Calu3 (cell line): ENCODE measurements at regions not wholly inside any gene's neighbourhood (a gene's known extent, or its start where the extent isn't known, plus 50 kb on each side); places are given as distances from the start of the nearest gene placed in this dataset.
A peak's percentile ranks its signal among the peaks of the same experiment; 100 is the strongest.

Experiments
- BruUV-seq: library from RNA; stranded (reverse); fragments of 400-500 nt; replicated peaks from 2 replicates; lab custom pipeline; 2021; lab: Mats Ljungman, UMichigan
- CTCF ChIA-PET: fragments of 300-600 bp; sonication (Branson Sonifier 250); formaldehyde crosslinking; loops from one replicate; lab custom pipeline; 2022; ENCODE audit warnings: antibody characterized with exemption; lab: Charles Lee
- DNase-seq: peaks from one replicate; pipeline ENCODE4 v3.0.0; 2022
- H3K27ac Mint-ChIP-seq: one replicate; pipeline ENCODE4 v1.8.0; 2022; ENCODE audit warnings: mixed read lengths; ENCODE audit not compliant: unreplicated experiment
- H3K27me3 Mint-ChIP-seq: one replicate; pipeline ENCODE4 v1.8.0; 2022; ENCODE audit warnings: mixed read lengths; ENCODE audit not compliant: unreplicated experiment
- H3K36me3 Mint-ChIP-seq: one replicate; pipeline ENCODE4 v1.8.0; 2022; ENCODE audit warnings: mild to moderate bottlenecking, moderate library complexity, mixed read lengths; ENCODE audit not compliant: insufficient read depth, unreplicated experiment
- H3K4me1 Mint-ChIP-seq: one replicate; pipeline ENCODE4 v1.8.0; 2022; ENCODE audit warnings: mild to moderate bottlenecking, low read depth, mixed read lengths; ENCODE audit not compliant: unreplicated experiment
- H3K4me3 Mint-ChIP-seq: one replicate; pipeline ENCODE4 v1.8.0; 2022; ENCODE audit warnings: mild to moderate bottlenecking, low read depth, moderate library complexity, mixed read lengths; ENCODE audit not compliant: unreplicated experiment
- H3K9me3 Mint-ChIP-seq: one replicate; pipeline ENCODE4 v1.8.0; 2022; ENCODE audit warnings: low read depth, mixed read lengths; ENCODE audit not compliant: unreplicated experiment
- intact Hi-C: fragments of 100-400 bp; cut with micrococcal nuclease; formaldehyde crosslinking; loops from one replicate; pipeline ENCODE4 v1.10.0; 2022; ENCODE audit not compliant: unreplicated experiment
- TF ChIP-seq, protein P1 (sequence below): fragments of 200-600 bp; IDR thresholded peaks from one replicate; pipeline ENCODE4 v1.8.0; 2022; ENCODE audit warnings: antibody characterized with exemption; ENCODE audit not compliant: unreplicated experiment

DNA sequence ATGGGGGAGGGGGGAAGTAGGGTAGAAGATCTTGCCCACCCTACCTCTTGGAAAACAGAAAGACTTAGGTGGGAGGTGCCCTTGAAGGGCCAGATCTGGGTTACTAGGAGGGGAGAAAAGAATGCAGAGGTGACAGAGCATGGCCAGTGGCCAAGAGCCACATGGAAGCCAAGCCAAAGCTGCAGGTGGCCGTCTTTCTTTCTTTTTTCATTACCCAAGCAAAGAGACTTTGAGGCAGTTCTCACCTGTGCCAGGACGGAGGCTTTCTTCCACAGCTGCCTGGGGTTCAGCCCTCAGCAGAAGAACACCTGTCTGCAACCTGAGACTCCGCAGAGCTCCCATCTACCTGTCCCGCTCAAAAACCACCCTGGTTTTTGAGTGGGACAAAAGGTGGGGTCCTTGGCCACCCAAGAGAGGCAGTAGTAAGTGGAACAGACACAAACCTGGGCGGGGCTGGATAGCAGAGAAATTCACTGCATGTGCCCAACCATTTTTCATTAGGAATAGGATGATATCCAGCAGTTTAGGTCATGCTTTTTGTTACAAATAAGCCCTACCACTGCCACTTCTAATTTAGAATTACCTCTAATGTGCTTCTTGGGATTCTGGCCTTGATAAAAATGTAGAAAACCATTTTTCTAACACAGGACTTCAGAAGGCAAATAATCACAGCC is 116.5 kb downstream of the DYRK2 start:
- CTCF ChIA-PET = no interaction called here
- Mint-ChIP-seq H3K4me1 (peaks cover 9% of the 10 kb centered on the region), H3K4me3 (no peak overlapping the region), H3K27me3 (no peaks in the 10 kb centered on the region), H3K9me3 (peaks cover 3% of the 10 kb centered on the region), H3K36me3 (no peaks in the 10 kb centered on the region), H3K27ac (no peak overlapping the region)
- intact Hi-C loops = no loop called here
- BruUV-seq = no TSS peak
- TF ChIP-seq, protein P1, sequence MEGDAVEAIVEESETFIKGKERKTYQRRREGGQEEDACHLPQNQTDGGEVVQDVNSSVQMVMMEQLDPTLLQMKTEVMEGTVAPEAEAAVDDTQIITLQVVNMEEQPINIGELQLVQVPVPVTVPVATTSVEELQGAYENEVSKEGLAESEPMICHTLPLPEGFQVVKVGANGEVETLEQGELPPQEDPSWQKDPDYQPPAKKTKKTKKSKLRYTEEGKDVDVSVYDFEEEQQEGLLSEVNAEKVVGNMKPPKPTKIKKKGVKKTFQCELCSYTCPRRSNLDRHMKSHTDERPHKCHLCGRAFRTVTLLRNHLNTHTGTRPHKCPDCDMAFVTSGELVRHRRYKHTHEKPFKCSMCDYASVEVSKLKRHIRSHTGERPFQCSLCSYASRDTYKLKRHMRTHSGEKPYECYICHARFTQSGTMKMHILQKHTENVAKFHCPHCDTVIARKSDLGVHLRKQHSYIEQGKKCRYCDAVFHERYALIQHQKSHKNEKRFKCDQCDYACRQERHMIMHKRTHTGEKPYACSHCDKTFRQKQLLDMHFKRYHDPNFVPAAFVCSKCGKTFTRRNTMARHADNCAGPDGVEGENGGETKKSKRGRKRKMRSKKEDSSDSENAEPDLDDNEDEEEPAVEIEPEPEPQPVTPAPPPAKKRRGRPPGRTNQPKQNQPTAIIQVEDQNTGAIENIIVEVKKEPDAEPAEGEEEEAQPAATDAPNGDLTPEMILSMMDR = no peak
- no peak for DNase-seq

DNA sequence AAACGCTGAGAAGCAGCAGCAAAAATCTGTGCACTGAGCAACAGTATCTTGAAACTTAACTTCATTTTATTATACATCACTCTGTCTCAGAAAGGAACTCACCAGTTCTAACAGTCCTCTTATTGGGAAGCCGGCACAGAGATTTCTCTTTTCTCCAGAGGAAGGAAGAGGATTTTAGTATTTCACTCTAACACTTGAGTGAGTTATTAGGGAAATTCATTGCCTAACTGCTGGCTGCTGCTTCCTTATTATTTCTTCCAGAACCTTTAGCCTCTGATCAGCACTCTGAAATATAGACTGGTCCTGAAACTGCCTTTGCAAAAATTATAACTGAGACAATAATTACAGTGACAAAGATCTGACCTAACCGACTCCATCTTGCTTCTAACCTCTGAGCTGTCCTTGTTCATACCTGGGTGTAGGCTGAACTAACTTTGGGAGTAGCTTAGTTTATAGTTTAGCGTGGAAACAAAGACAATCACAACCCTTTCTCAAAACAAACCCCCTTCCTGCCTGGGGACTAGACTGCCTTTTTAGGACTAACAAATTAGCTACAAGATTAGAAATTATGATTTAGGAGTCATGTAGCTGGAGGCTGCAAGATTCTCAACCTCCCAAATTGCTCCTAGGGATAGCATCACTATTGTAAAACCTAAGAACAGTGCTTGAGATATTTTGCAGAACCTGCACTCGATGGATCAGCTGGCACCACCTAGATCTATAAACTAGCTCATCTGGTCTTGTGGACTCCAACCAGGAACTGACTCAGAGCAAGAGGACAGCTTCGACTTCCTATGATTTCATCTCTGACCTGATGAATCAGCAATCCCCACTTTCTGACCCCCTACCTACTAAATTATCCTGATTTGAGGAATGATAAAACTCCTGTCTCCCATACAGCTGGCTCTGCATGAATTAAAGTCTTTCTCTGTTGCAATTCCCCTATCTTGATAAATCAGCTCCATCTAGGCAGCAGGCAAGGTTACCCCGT is 117.5 kb downstream of the DYRK2 start:
- Mint-ChIP-seq H3K27ac (no peak overlapping the region), H3K4me3 (no peak overlapping the region), H3K9me3 (no peaks in the 10 kb centered on the region), H3K27me3 (no peaks in the 10 kb centered on the region), H3K36me3 (no peaks in the 10 kb centered on the region), H3K4me1 (no peaks in the 10 kb centered on the region)
- TF ChIP-seq, protein P1 = no peak
- intact Hi-C loops = no loop called here
- CTCF ChIA-PET = interaction anchor here (0.9 to 1.3 kb wide), 2 partner anchors 13 to 410 kb away, joined by 3 to 5 read pairs; no protein-coding TSS in a partner anchor
- no TSS peak for BruUV-seq
- DNase-seq = peak; percentile 26

DNA sequence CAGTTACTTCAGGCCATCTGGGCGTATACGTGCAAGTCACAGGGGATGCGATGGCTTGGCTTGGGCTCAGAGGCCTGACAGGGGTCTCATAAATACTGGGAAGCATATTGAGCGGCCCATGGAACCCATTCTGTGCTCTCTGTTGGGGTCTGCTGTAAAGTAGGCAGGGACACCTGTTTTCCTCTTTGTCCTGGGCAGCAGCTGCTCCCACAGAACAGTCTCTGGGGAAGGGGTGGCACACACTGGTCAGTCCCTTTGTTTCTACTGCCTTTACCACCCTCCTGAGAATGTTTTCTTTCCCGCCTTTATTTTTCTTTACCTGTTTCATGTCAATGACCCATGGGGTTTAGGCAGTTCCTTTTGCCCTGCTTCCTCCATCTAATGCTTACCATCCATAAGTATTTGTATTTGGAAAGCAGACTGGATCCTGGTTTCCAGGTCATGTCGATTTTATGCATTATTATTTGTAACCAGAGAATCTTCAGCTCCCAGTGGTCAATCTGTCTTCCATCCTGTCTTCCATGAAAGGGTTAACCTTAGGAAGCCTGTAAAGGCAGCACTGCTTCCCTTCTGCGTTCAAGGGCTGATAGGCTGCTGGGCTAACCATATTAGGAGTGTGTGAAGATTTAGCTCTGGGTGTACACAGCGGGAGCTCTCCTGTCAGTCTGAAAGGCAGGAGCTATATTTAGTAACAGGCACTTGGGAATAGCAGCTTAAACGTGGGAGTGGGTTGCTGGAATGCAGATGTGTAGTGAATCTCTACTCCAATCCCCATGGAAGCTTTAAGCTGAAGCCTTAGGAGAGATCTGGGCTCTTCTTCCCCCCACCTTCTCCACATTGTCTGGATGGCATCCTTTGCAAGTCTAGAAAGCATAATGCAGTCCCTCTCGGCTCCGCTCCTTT is 124.0 kb downstream of the DYRK2 start:
- no peaks in the 10 kb centered on the region for H3K27me3 Mint-ChIP-seq
- TF ChIP-seq, protein P1 = no peak
- intact Hi-C loops = no loop called here
- CTCF ChIA-PET = interaction anchor here (0.6 kb wide), 1 partner anchor 56 kb away, joined by 4 read pairs; no protein-coding TSS in a partner anchor
- no peak for DNase-seq
- no peak overlapping the region for H3K4me3 Mint-ChIP-seq
- no peaks in the 10 kb centered on the region for H3K36me3 Mint-ChIP-seq
- BruUV-seq = no TSS peak
- peaks cover 2% of the 10 kb centered on the region for H3K9me3 Mint-ChIP-seq
- no peak overlapping the region for H3K27ac Mint-ChIP-seq
- H3K4me1 Mint-ChIP-seq = peaks cover 9% of the 10 kb centered on the region

DNA sequence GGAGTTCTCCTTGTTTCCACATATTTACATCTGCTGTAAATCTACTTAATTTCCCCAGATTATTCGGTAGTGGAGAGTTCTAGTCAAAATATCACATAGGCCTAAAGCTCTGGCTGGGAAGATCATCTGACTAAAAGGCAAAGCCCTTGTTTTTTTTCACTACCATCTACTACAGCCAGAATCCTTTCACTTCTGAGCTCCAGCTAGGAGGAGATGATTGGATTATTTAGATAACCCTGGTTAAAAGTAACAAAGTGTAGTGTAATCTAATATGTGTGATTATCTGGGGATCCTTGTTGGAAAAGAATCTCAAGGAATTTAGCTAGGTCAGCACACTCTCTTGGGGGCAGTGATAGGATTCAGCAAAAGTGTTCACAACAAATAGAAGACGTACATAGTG is 125.4 kb downstream of the DYRK2 start:
- no TSS peak for BruUV-seq
- Mint-ChIP-seq H3K36me3 (no peaks in the 10 kb centered on the region), H3K4me1 (peaks cover 9% of the 10 kb centered on the region), H3K9me3 (peaks cover 2% of the 10 kb centered on the region), H3K4me3 (no peak overlapping the region), H3K27ac (no peak overlapping the region), H3K27me3 (no peaks in the 10 kb centered on the region)
- TF ChIP-seq, protein P1 = no peak
- CTCF ChIA-PET = no interaction called here
- no peak for DNase-seq
- intact Hi-C loops = no loop called here
